ENCODE measurements at regions not wholly inside any gene's neighbourhood (a gene's known extent, or its start where the extent isn't known, plus 50 kb on each side); places are given as distances from the start of the nearest gene placed in this dataset.

- no peak for TF ChIP-seq CTCF (conservative IDR thresholded peaks at IDR 0.05; ENCODE audit: control insufficient read depth, insufficient read depth, low read depth, low read length)
- no peak for DNase-seq (ENCODE audit: low read depth)
- no peak overlapping the region for H3K4me3 ChIP-seq (ENCODE audit: control insufficient read depth, low read depth, low read length)
These were observed 161.7 kb upstream of the UBE2E1 start for GRCh38 chr3:23644099-23644498.

GRCh38 chr3:23644676-23645075 is 161.1 kb upstream of the UBE2E1 start:
- TF ChIP-seq CTCF (conservative IDR thresholded peaks at IDR 0.05; ENCODE audit: control insufficient read depth, insufficient read depth, low read depth, low read length): no peak
- no peak for DNase-seq (ENCODE audit: low read depth)
- no peak overlapping the region for H3K4me3 ChIP-seq (ENCODE audit: control insufficient read depth, low read depth, low read length)

- TF ChIP-seq CTCF (conservative IDR thresholded peaks at IDR 0.05; ENCODE audit: control insufficient read depth, insufficient read depth, low read depth, low read length): no peak
- H3K4me3 ChIP-seq (ENCODE audit: control insufficient read depth, low read depth, low read length): no peak overlapping the region
- DNase-seq (ENCODE audit: low read depth): no peak
These were observed 160.1 kb upstream of the UBE2E1 start for GRCh38 chr3:23645533-23646183.

GRCh38 chr3:23646184-23646920 is 159.4 kb upstream of the UBE2E1 start:
- no peak for DNase-seq (ENCODE audit: low read depth)
- H3K4me3 ChIP-seq (ENCODE audit: control insufficient read depth, low read depth, low read length): no peak overlapping the region
- TF ChIP-seq CTCF (conservative IDR thresholded peaks at IDR 0.05; ENCODE audit: control insufficient read depth, insufficient read depth, low read depth, low read length): no peak

- TF ChIP-seq CTCF (conservative IDR thresholded peaks at IDR 0.05; ENCODE audit: control insufficient read depth, insufficient read depth, low read depth, low read length): no peak
- DNase-seq (ENCODE audit: low read depth): no peak
- H3K4me3 ChIP-seq (ENCODE audit: control insufficient read depth, low read depth, low read length): no peak overlapping the region
These were observed 158.0 kb upstream of the UBE2E1 start for GRCh38 chr3:23647706-23648258.

- TF ChIP-seq CTCF (conservative IDR thresholded peaks at IDR 0.05; ENCODE audit: control insufficient read depth, insufficient read depth, low read depth, low read length): peak; percentile 24
- peak; percentile 76 for DNase-seq (ENCODE audit: low read depth)
- H3K4me3 ChIP-seq (ENCODE audit: control insufficient read depth, low read depth, low read length): no peak overlapping the region
These were observed 157.3 kb upstream of the UBE2E1 start for GRCh38 chr3:23648326-23648995.

All from fibroblast of mammary gland (primary cell).